Epidermal melanocyte (primary cell): ENCODE measurements at regions not wholly inside any gene's neighbourhood (a gene's known extent, or its start where the extent isn't known, plus 50 kb on each side); places are given as distances from the start of the nearest gene placed in this dataset.
"Not testable (repeated sequence)": the region's sequence is repeated elsewhere in the genome, so short reads cannot be mapped to it uniquely, and the experiment has no call there.

Source experiments
- DNase-seq: peaks from one replicate; pipeline ENCODE4 v3.0.0; 2011; ENCODE audit warnings: low spot score; ENCODE audit not compliant: insufficient read length

- DNase-seq, result no peak
Measured at GRCh38 chr4:186957952-186958555, 234.4 kb upstream of the FAT1 start.

DNA sequence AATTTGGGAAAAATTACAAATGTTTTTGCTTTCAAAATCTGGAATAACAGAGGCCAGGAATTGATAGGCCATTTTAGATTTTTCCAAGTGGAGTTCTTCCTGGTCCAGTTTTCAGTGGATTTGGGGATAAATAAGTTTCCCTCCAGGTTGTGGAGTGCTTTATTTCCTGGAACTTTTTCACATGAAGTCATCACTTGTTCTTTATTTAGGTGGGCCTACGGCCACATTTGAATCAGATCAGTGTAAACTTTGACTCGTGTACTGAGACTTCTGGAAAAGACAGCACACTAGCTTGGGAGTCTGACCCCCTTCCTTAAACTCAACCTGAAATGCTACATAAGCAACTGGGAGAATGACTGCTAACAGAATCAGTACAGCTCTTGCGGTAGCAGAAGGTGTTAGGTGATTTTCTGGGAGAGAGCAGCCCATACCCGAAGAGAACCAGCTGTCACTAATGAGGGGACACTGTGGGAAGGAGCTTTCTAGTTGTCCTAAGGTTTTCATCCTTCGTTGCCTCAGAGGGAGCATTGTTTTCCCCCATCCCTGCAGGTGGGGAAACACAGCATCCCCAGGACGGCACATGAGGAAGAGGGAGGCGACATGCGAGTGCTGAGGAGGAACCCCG lies 235.2 kb upstream of the FAT1 start:
- no peak for DNase-seq

DNA sequence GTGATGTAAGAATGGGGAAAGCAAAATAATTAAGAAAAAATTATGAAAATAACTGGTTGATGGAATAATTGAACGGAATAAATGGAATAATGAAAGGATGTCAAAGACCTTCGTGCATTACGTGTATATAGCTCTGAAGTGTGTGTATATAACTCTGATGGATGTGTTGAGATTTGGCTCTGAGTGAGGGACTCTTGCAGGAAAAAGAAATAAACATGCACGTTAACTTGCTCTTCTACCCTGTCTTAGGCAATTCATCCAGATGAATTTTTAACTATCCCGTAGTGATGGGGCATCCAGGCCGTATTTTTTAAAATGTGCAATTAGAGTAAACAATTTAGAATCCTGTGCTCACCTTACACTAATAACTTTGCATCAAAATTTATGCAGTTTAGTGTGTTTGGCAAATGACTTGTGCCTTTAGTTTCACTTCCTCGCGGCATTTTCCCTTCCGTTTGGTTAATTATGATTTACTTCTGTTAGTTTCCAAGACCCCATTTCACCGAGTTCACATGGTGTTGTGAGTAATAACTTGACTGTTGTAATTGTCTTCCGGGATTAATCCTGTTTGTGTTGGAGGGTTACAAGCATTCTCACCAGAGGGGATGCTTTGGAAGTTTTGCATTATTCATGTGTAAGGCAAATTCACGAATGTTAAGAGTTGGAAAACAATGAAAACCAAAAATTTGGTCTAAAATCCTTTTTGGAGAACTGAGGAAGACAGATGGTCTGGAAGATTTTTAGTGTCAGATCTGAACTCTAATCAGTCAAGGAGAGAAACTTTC lies 256.5 kb upstream of the FAT1 start:
- DNase-seq, result no peak

DNA sequence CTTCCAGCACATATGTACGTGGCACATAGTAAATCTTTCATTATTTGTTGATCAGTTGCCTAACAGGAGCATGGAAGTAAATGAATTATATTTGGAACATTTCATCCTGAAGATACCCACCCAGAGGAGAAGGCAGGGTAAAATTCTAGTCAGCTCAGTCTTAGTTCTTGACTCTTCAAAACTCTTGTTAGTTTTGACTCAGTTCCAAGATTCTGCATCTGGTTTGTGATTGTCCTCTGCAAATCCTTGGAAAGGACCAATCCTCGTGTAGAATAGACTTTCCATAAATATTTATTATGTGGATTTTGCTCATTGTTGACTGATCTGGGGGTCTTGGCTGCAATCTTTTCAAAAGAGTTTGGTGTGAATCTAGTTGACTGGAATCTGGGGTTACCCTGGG lies 257.5 kb upstream of the FAT1 start:
- no peak for DNase-seq

DNA sequence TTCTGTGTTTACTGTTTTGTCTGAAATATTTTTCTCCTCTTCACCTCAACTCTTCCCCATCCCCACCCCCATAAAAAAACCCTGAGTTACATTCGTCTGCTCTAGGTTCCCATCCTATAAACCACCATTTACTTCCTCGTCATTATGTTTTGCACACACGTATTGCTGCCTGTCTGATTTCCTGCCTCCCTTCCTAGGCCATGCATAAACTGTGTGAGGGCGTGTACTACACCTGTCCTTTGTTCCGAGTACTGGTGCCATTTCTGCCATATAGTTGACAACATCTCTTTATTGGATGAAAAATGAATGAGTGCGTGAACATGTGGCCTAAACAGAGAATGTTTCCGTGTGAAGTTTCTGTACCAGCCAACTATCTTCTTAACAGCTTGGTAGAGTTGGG lies 258.5 kb upstream of the FAT1 start:
- no peak for DNase-seq

DNA sequence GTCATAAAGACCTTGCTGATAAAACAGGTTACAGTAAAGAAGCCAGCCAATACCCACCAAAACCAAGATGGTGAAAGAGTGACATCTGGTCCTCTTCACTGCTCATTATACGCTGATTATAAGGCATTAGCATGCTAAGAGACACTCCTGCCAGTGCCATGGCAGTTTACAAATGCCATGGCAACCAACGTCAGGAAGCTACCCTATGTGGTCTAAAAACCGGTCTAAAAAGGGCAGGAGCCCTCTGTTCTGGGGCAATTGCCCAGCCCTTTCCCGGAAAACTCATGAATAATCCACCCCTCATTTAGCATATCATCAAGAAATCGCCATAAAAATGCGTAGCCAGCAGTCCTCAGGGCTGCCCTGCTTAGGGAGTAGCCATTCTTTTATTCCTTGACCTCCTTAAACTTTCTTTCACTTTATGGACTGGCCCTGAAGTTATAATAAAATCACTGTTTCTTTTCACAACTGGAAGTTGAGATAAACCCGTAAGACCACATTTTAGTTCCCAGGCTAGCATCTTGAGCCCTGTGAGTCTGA lies 260.5 kb upstream of the FAT1 start:
- no peak for DNase-seq

DNA sequence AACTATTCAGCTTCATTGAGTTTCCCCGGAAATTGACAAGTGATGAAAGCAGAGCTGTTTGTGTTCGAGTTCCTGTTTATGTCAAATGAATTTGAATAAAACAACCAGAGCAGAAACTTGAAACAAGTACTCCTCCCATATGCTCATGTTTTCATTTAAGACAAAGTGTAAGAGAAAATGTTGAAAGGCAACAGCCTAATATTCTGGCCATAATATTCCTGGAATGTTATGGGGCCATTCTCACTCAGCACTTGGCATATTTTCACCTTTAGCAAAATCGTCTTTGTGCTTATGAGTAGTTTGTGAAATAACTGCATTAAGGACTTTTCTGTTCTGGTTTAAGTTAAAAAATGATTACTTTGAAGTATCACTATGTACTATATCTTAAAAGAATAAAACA lies 276.0 kb upstream of the FAT1 start:
- no peak for DNase-seq

GRCh38 chr4:187000281-187000680 lies 276.6 kb upstream of the FAT1 start:
- DNase-seq, result no peak

DNA sequence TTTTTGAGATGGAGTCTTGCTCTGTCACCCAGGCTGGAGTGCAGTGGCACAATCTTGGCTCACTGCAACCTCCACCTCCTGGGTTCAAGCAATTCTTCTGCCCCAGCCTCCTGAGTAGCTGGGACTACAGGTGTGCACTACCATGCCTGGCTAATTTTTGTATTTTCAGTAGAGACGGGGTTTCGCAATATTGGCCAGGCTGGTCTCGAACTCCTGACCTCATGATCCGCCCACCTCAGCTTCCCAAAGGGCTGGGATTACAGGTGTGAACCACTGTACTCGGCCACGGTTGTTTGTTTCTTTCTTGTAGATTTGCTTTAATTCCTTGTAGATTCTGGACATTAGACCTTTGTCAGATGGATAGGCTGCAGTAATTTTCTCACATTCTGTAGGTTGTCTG lies 278.5 kb upstream of the FAT1 start:
- DNase-seq, result not testable (repeated sequence)

GRCh38 chr4:187004628-187005027 lies 281.0 kb upstream of the FAT1 start:
- no peak for DNase-seq

- DNase-seq, result no peak
Measured at GRCh38 chr4:187006189-187006618, 282.5 kb upstream of the FAT1 start.

DNA sequence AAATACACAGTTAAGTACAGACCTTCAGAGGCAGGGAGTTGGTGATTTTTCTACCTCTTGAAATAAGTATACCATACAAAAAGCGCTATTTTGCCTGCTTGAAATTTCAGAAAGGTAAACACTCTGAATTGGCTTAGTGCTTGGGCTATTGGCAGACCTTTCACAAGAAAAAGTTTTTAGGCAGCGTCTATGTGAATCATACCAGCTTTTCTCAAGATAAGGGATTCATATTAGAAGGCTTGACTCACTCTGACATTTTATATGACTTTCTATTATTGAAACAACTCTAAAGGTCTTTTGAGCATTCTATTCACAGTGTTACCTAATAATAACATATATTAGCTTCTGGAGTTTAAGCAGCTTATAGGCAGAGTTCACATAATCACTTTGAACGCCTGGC lies 286.4 kb upstream of the FAT1 start:
- no peak for DNase-seq

DNA sequence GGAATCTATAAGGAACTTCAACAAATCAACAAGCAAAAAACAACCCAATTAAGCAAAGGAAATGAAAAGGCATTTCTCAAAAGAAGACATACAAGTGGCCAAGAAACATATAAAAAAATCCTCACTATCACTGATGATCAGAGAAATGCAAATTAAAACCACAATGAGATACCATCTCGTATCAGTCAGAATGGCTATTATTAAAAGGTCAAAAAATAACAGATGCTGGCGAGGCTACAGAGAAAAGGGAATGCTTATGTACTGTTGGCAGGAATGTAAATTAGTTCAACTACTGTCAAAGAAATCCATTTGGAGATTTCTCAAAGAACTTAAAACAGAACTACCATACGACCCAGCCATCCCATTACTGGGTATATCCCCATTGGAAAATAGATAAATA lies 292.4 kb upstream of the FAT1 start:
- no peak for DNase-seq

DNA sequence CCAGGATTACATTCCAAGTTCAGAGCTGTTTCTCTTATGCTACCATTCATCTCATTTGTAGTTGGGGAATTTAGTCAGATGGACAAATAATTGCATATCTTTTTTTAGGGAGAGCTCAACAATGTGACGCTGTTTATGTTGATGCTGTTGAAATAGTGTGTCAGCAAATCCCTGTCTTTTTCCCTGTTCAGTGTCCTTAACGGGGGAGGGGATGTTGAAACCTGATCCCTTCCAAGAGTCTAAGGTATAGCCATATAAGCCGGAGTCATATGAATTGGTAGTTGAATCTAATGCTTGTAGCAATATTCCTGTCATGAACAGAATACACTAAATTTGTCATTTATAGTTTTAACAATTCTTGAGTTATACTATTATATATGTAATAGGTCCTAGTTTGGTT lies 293.5 kb upstream of the FAT1 start:
- no peak for DNase-seq

GRCh38 chr4:187019896-187020295 lies 296.2 kb upstream of the FAT1 start:
- DNase-seq, result no peak

- DNase-seq, result no peak
Measured at GRCh38 chr4:187020676-187021075, 297.0 kb upstream of the FAT1 start.

- no peak for DNase-seq
Measured at GRCh38 chr4:187021436-187022205, 298.0 kb upstream of the FAT1 start.

- no peak for DNase-seq
Measured at GRCh38 chr4:187027272-187027671, 303.6 kb upstream of the FAT1 start.

DNA sequence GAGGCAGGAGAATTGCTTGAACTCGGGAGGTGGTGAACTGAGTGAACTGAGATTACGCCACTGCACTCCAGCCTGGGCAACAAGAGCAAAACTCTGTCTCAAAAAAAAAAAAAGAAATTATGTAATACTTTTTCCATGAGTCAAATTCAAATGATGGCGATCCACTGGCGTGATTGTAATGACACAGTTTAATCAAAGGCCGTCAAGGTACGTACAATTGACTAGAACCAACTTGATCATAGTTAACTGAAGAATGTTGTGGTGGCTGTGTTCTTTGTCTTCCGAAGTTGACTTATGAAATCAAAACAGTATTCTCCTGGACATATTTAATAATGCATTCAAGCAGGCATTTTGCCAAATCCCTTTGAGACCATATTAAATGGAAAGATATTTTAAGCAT lies 318.6 kb upstream of the FAT1 start:
- DNase-seq, result no peak

DNA sequence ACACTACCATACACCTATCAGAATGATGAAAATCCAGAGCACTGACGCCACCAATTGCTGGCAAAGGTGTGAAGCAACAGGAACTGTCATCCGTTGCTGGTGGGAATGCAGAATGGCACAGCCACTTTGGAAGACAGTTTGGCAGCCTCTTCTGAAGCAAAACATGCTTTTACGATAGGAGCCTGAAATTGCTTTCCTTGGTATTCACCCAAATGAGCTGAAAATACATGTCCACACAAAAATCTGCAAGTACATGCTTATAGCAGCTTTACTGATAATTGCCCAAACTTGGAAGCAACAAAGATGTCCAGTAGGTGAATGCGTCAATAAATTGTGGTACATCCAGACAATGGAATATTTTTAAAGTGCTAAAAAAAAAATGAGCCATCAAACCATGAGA lies 322.8 kb upstream of the FAT1 start:
- no peak for DNase-seq

DNA sequence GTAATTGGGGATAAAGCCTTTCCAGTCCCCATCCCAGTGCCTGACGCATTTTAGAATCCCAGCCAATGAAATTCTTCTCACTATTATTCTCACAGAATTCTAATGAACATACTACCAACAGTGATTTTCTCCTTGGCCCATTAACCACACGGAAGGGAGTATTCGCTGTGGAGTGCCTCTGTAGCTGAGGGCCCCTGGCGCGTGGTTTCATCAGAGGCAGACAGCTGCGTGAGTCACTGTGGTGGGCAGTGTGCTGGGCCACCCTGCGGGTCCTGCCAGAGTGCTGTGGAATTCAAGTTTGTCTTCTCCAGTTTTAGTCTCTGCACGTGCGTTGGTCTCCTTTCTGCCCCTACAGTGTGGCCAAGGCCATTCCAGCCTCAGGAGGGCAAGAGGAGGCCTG lies 335.4 kb upstream of the FAT1 start:
- DNase-seq, result no peak

DNA sequence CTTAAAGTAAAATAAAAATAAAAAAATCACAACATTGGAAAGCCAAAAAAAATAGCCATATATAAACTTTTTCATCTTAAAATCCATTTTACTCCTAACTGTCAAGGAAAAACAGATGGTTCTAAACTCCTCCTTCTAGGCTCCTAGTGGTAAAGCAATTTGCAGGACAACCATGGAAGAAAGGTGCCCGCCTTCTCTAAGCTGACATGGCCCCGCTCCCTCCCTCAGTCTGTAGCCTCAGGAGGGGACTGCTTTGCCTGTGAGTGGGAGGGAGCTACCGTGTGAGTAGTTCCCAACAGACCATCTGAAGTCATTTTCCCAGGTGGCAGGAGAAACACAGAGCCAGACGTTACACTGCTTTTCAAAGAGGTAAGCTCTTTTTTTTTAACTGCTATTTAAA lies 336.2 kb upstream of the FAT1 start:
- no peak for DNase-seq
